ENCODE measurements at regions not wholly inside any gene's neighbourhood (a gene's known extent, or its start where the extent isn't known, plus 50 kb on each side); places are given as distances from the start of the nearest gene placed in this dataset.

DNA sequence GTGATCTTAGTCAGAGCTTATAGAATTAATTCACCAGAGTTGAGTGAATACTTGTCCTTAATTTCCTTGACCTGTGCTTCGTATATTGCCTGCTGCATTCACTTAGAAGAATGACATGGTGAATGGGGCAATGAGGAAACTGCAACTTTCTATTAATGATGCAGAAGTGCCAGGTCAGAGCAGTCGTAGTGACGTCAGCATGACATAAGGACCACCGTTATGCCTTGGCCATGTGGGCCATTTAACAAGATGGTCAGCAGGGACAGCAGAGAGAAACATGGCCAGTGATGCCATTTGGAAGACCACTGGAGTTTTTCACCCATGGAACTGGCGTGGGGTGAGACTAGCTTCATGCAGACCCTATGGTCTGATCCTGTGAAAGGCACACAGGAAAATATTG, 1469.4 kb upstream of the TMEM132C start:
- no peak for DNase-seq (ENCODE audit: low read depth)
- TF ChIP-seq, protein P1, sequence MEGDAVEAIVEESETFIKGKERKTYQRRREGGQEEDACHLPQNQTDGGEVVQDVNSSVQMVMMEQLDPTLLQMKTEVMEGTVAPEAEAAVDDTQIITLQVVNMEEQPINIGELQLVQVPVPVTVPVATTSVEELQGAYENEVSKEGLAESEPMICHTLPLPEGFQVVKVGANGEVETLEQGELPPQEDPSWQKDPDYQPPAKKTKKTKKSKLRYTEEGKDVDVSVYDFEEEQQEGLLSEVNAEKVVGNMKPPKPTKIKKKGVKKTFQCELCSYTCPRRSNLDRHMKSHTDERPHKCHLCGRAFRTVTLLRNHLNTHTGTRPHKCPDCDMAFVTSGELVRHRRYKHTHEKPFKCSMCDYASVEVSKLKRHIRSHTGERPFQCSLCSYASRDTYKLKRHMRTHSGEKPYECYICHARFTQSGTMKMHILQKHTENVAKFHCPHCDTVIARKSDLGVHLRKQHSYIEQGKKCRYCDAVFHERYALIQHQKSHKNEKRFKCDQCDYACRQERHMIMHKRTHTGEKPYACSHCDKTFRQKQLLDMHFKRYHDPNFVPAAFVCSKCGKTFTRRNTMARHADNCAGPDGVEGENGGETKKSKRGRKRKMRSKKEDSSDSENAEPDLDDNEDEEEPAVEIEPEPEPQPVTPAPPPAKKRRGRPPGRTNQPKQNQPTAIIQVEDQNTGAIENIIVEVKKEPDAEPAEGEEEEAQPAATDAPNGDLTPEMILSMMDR (conservative IDR thresholded peaks at IDR 0.05; ENCODE audit: low read depth, low read length): no peak
- no peak overlapping the region for H3K4me3 ChIP-seq (ENCODE audit: low read depth, low read length)

DNA sequence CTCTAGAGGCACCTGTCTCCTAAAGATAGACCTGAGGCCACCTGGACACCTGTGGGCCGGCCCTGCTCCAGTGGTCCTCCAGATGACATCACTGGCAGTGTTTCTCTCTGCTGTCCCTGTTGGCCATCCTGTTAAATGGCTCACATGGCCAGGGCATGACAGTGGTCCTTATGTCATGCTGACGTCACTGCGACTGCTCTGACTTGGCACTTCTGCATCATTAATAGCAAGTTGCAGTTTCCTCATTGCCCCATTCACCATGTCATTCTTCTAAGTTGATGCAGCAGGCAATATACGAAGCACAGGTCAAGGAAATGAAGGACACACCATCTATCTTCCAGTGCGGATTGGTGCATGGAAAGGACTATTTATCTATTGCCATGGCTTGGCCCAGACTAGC, 1468.5 kb upstream of the TMEM132C start:
- no peak for DNase-seq (ENCODE audit: low read depth)

GRCh38 chr12:126807312-126807865, 1459.6 kb upstream of the TMEM132C start:
- H3K4me3 ChIP-seq (ENCODE audit: low read depth, low read length): no peak overlapping the region
- TF ChIP-seq, protein P1 (conservative IDR thresholded peaks at IDR 0.05; ENCODE audit: low read depth, low read length): no peak
- DNase-seq (ENCODE audit: low read depth): no peak

More for the DNA sequence above, 1468.5 kb upstream of the TMEM132C start:
- TF ChIP-seq, protein P1 (conservative IDR thresholded peaks at IDR 0.05; ENCODE audit: low read depth, low read length): no peak
- no peak overlapping the region for H3K4me3 ChIP-seq (ENCODE audit: low read depth, low read length)

- no peak overlapping the region for H3K4me3 ChIP-seq (ENCODE audit: low read depth, low read length)
- DNase-seq (ENCODE audit: low read depth): no peak
- TF ChIP-seq, protein P1 (conservative IDR thresholded peaks at IDR 0.05; ENCODE audit: low read depth, low read length): no peak
These were observed 1455.6 kb upstream of the TMEM132C start for GRCh38 chr12:126811391-126811790.

- no peak for DNase-seq (ENCODE audit: low read depth)
- H3K4me3 ChIP-seq (ENCODE audit: low read depth, low read length): no peak overlapping the region
- TF ChIP-seq, protein P1 (conservative IDR thresholded peaks at IDR 0.05; ENCODE audit: low read depth, low read length): no peak
These were observed 1447.4 kb upstream of the TMEM132C start for GRCh38 chr12:126819554-126819953.

- peak; percentile 12 for DNase-seq (ENCODE audit: low read depth)
- TF ChIP-seq, protein P1 (conservative IDR thresholded peaks at IDR 0.05; ENCODE audit: low read depth, low read length): no peak
- no peak overlapping the region for H3K4me3 ChIP-seq (ENCODE audit: low read depth, low read length)
These were observed 1435.9 kb upstream of the TMEM132C start for GRCh38 chr12:126830778-126831680.
